Brain pericyte (primary cell): ENCODE measurements at regions not wholly inside any gene's neighbourhood (a gene's known extent, or its start where the extent isn't known, plus 50 kb on each side); places are given as distances from the start of the nearest gene placed in this dataset.

Source experiments
- DNase-seq: peaks from one replicate; pipeline ENCODE4 v3.0.0-alpha.2; 2012; ENCODE audit warnings: low read depth, low spot score

DNA sequence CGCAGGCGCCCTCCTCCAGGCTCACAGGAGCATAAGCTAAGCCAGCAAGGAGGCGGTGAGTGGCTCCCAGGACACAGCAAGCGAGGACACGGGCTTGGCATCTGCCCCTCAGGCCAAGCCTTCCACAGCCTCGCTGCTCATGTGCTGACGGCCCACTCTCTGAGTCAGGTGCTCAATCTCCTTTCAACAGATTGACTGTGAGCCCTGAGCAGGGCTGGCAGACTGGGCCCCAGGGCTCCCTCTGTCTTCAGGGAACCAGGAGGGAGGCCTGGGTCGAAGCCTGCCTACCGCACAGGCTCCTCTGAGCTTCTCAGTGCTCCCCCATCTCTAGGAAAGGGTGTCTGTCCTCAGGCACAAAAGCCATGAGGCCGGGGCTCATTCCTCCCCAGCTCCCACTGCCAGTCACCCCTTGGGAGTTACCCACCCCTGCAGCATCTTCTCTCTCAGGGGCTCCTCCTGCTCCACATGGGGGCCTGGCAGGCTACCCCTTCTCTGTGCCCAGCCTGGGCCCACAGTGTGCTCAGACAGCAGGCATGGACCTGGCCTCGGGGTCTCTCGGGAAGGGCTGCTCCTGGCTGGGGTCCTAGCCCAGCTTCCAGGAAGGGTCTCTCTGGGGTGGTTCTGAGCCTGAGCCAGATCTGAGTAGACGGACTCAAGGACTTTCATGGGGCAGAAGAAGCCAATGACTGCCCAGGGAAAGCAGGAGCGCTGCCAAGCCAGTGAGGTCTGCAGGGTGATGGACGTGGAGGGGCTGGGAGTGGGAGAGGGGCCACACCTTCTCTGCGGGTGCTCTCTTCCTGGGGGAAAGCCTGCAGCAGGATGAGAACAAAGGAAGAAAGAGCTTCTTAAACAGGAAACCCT, 138.0 kb upstream of the GPC1 start:
- no peak for DNase-seq

DNA sequence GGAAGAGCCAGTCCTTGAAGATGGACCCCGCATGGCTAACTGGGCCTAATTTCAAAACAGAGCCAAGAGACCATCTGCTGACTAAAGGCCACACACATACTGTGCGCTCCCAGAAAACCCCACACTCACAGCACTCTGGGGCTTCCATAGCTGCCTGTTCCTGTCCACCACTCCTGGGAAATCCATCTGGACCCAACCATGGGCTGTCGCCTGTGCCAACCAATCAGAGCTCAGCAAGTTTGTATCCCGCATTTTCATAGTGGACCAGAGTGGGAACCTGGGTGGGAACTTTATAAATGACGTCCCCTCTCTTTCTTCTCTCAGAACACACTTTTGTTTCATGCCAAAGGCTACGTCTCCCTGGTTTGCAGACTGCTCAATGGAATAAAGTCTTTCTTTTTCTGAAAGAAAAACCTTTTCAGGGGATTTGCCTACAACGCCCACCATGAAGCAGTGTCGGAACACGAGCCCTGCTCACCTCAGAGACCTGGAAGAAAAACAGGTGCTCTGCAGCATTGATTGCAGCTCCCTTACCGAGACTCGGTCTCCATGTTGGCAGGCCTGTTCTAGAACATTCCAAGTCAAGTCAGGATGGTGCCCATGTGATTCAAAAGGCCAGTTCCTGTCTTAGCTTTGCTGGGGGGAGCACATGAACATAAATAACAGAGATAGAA, 137.2 kb upstream of the GPC1 start:
- DNase-seq, result no peak

DNA sequence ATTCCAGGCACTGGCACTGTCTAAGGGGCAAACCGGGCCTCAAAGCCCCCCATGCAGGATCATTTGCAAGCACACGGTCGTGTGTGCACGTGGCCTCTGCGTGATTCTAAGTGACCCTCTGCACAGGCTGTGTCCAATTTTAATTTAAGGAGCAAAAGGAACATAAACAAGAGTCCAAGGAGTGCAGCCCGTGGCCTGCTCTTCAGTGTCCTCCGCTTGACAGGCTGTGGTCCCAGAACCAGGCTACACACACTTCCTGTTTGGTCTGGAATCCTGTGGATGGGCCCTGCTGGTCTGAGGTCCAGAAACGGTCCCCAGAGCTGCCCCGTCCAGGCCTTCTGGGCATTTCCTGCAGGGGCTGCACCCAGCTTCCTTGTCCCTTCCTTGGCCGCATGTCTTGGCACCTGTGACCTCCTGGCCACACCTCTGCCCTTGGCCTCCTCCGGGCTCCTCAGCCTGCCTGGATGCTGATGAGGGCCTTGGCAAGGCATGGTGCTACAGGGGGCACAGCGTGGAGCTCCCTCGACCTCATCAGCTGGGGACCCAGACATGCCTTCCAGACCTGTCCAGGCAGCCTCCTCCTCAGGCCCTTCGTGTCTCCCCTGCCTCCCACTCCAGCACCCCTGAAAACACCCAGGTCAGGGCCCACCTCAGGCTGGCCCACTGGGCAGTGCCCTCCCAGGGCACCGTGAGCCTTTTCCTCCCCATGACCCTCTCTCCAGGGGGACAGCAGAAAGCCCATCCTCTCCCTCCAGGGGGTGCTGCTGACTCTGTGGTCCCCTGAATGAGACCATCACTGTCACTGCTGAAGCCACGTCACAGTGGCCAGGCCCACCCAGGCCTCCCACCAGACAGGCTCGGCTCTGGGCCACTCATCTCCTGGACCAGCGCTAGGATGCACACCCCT, 136.4 kb upstream of the GPC1 start:
- no peak for DNase-seq

- no peak for DNase-seq
These were observed 135.8 kb upstream of the GPC1 start for GRCh38 chr2:240299710-240300068.

GRCh38 chr2:240300261-240300821, 135.1 kb upstream of the GPC1 start:
- no peak for DNase-seq

DNA sequence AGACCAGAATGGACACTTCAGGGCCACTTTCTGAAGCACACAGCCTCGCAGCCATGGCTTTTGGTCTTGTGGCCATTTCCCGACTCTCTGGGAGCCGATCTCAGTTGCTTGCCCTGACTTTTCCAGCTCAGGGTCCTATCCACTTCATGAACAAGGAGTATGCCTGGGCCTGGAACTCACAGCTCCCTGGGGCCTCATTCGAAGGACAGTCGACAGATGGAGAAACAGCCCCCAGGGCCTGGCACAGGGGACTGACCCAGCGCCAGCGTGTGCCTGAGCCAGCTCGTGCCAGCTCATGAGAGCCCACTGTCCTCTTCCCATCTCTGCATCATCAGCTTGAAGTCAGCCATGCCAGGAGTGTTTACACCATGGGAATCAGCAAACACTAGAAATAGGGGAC, 134.6 kb upstream of the GPC1 start:
- DNase-seq, result no peak

GRCh38 chr2:240301256-240301795, 134.1 kb upstream of the GPC1 start:
- no peak for DNase-seq

DNA sequence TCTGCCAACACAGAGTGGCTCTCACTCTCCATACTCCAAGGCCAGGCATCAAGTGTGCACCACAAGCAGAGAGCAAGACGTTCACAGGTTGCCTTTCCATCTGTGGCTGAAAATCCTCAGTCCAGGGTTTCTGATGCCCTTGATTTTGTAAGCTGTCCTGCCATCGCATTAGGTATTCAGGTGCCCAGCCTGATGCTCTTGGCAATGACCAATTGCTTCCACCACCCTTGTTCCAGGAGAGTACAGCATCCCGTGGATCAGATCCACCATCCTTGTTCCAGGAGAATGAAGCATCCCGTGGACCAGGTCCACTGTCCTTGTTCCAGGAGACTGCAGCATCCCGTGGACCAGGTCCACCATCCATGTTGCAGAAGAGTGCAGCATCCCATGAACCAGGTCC, 133.4 kb upstream of the GPC1 start:
- no peak for DNase-seq

DNA sequence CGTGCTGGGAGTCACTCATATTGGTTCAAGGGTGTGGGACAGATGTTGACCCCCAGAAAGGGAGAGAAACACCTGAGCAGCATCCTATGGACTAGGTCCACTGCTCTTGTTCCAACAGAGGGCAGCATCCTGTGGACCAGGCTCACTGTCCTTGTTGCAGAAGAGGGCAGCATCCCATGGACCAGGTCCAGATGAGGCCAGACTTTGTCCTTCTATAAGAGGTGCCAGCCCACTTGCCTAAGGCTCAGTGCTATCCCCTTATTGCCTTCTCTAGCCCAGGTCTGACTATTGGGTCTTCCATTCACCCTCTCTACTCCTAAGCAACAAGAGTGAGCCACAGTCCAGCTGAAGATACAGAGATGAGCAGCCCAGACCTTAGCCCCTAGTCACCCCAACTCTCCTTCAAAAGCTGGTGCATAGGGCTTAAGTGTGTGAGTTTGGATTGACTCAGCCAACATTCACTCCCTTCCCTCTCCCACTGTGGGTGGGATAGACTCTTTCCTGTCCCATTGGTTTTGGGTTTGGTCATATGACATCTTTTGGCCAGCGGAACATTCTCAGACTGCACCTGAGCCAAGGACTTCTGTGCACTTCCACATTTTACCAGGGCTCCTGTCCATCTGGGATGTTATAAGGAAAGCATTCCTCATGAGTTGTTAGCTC, 132.4 kb upstream of the GPC1 start:
- no peak for DNase-seq

DNA sequence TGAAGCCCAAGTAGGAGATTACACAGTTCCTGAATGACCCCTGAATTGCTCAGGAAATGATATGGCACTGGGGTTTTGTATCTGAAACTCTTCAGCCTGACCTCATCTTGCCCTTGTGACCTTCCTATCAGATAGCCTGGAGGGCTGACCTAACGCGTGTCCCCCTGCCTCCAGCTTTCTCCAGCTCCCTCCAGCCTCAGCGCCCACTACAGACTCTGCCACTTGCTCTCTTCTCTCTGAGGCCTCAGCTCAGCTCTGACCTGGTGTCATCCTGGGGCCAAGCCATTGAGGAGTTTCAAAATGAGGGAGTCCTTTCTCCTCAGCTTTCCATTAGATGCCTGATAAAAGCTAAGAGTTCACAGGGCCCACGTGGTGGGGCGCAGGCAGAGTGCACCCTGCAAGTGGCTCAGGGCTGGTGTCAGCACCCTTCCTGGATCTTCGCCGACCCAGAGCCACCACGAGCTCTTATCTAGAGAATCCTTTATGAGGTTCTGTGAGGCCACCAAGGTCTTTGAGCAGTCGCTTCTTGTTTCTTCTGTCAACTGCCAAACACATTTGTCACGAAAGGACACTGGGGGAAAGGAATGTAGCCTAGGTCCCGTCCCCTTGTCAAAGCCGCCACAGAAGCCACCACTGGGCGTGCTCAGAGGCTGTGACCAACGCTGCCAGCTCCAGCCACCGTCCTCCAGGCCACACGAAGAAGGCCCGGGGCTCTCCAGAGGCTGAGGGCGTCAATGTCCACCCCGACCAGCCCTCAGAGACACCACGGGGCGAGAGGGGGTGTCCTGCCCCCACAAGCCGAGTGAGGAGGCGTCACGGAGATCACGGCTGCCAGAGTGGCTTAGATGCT, 131.3 kb upstream of the GPC1 start:
- no peak for DNase-seq

DNA sequence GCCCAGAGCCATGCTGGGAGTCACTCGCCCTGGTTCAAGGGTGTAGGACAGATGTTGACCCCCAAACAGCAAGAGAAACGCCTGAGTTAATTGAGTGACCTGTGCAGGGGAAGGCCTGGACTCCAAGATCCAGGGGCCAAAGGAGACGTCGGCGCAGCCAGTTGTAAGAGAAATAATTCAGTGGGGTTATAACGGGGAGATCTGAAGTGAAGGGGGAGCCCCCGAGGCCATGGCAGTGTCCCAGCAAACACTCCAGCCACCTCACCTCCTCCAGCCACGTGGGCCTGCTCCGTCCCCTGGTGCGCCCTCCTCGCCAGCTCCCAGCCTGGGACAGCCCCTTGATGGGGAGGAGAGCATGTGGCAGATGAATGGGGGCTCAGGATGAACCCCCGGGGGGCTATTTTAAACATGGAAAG, 130.7 kb upstream of the GPC1 start:
- DNase-seq, result no peak

- DNase-seq, result no peak
These were observed 130.0 kb upstream of the GPC1 start for GRCh38 chr2:240305369-240305962.

- no peak for DNase-seq
These were observed 129.3 kb upstream of the GPC1 start for GRCh38 chr2:240306185-240306584.

DNA sequence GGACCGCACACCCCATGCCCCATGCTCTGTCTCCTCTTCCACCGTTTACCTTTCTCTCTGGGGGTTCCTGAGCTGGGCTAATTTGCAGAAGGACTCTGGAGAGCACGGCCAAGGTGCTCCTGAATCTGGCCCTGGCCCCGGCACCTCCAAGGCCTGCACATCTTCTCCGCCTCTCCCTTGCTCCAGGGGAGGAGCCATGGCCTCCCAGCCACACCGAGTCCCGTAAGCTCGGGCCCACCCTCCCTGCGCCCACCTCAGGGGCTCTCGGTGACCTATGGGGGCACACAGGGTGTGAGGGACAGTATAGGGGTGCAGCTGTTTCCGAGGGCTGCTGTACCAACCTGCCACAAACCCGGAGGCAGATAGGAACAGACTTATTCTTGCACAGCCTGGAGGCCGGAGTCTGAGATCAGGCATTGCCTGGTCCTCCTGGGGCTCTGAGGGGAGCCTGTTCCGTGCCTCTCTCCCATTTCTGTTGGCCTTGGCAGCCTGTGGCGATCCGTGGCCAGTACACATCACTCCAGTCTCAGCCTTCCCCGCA, 127.3 kb upstream of the GPC1 start:
- no peak for DNase-seq

DNA sequence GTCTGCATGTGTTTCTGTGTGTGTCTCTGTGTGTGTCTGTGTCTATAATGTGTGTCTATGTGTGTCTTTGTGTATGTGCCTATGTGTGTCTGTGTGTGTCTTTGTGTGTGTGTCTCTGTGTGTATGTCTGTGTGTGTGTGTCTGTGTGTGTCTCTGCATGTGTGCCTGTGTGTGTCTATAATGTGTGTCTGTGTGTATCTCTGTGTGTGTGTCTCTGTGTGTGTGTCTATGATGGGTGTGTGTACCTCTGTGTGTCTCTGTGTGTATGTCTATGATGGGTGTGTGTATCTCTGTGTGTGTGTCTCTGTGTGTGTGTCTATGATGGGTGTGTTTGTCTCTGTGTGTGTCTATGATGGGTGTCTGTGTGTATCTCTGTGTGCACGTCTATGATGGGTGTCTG, 126.2 kb upstream of the GPC1 start:
- no peak for DNase-seq

GRCh38 chr2:240310201-240310600, 125.3 kb upstream of the GPC1 start:
- no peak for DNase-seq

- no peak for DNase-seq
These were observed 124.8 kb upstream of the GPC1 start for GRCh38 chr2:240310645-240311044.

DNA sequence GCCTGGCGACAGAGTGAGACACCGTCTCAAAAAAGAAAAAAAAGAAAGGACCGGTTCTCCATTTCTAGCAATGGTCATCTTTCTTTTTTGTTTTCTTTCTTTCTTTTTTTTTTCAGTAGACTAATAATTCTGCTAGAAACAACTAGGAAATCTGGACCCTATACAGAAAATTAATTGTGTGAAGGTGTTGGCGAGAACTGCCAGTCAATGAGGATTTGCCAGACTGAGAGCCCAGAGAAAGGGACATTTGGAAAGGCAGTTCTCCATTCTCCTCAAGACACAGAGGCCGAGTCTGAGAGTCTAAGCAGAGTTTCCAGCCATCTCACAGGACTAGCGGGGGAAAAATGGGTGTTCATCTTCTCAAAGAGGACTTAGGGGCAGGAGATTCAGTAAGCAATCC, 123.6 kb upstream of the GPC1 start:
- DNase-seq, result no peak

GRCh38 chr2:240319221-240319854, 116.1 kb upstream of the GPC1 start:
- DNase-seq, result peak; percentile 37
